ENCODE measurements at regions not wholly inside any gene's neighbourhood (a gene's known extent, or its start where the extent isn't known, plus 50 kb on each side); places are given as distances from the start of the nearest gene placed in this dataset.

- no peaks in the 10 kb centered on the region for H3K9me3 ChIP-seq (ENCODE audit: control insufficient read depth in 1 of 2, insufficient read depth in 1 of 2, low read length in 2 of 2)
- H3K9me3 Mint-ChIP-seq, result no peaks in the 10 kb centered on the region
- no peaks in the 10 kb centered on the region for H3K36me3 Mint-ChIP-seq (ENCODE audit: low read depth)
- no peaks in the 10 kb centered on the region for H3K36me3 ChIP-seq (ENCODE audit: insufficient read depth, low read length)
- H3K27me3 ChIP-seq (ENCODE audit: control insufficient read depth in 1 of 2, insufficient read depth in 2 of 2, low read length in 2 of 2), result no peaks in the 10 kb centered on the region
- H3K27ac ChIP-seq (ENCODE audit: low read depth in 1 of 2, low read length in 2 of 2), result no peak overlapping the region
- ATAC-seq (ENCODE audit: poor library complexity) (no peak), DNase-seq (no peak)
- no peaks in the 10 kb centered on the region for H3K4me1 ChIP-seq (ENCODE audit: insufficient read depth, low read length)
- no peak overlapping the region for H3K4me3 Mint-ChIP-seq
- H3K27me3 Mint-ChIP-seq, result no peaks in the 10 kb centered on the region
- intact Hi-C loops (cut with DNase I, micrococcal nuclease), result no loop called here
- TF ChIP-seq CTCF (IDR thresholded peaks at IDR 0.05), result no peak
- no peak overlapping the region for H3K4me3 ChIP-seq (ENCODE audit: low read length)
- no peaks in the 10 kb centered on the region for H3K4me1 Mint-ChIP-seq (ENCODE audit: low read depth)
- CTCF ChIA-PET, result interaction anchor here (0.7 kb wide), 1 partner anchor 19 kb away, joined by 3 read pairs; no protein-coding TSS in a partner anchor
- no peak overlapping the region for H3K27ac Mint-ChIP-seq
- POLR2A ChIA-PET, result no interaction called here
Observed at GRCh38 chr11:92397221-92397755, 172.7 kb downstream of the FAT3 start.

GRCh38 chr11:92399705-92400104 lies 175.1 kb downstream of the FAT3 start:
- ATAC-seq (ENCODE audit: poor library complexity), result no peak
- Histone ChIP-seq H3K27me3 (ENCODE audit: control insufficient read depth in 1 of 2, insufficient read depth in 2 of 2, low read length in 2 of 2) (no peaks in the 10 kb centered on the region), H3K36me3 (ENCODE audit: insufficient read depth, low read length) (no peaks in the 10 kb centered on the region), H3K4me1 (ENCODE audit: insufficient read depth, low read length) (no peaks in the 10 kb centered on the region), H3K9me3 (ENCODE audit: control insufficient read depth in 1 of 2, insufficient read depth in 1 of 2, low read length in 2 of 2) (no peaks in the 10 kb centered on the region), H3K4me3 (ENCODE audit: low read length) (no peak overlapping the region), H3K27ac (ENCODE audit: low read depth in 1 of 2, low read length in 2 of 2) (no peak overlapping the region)
- DNase-seq, result no peak
- no peaks in the 10 kb centered on the region for H3K36me3 Mint-ChIP-seq (ENCODE audit: low read depth)
- POLR2A ChIA-PET, result no interaction called here
- no peak for TF ChIP-seq CTCF (IDR thresholded peaks at IDR 0.05)
- intact Hi-C loops (cut with DNase I, micrococcal nuclease), result no loop called here
- H3K4me3 Mint-ChIP-seq, result no peak overlapping the region
- no peak overlapping the region for H3K27ac Mint-ChIP-seq
- no peaks in the 10 kb centered on the region for H3K27me3 Mint-ChIP-seq
- H3K4me1 Mint-ChIP-seq (ENCODE audit: low read depth), result no peaks in the 10 kb centered on the region
- CTCF ChIA-PET, result no interaction called here
- H3K9me3 Mint-ChIP-seq, result no peaks in the 10 kb centered on the region

- CTCF ChIA-PET, result interaction anchor here (1.5 kb wide), 1 partner anchor 13 kb away, joined by 3 read pairs; no protein-coding TSS in a partner anchor
- intact Hi-C loops (cut with DNase I, micrococcal nuclease), result no loop called here
Observed at GRCh38 chr11:92401520-92401919, 176.9 kb downstream of the FAT3 start.

More at GRCh38 chr11:92401520-92401919, 176.9 kb downstream of the FAT3 start:
- Mint-ChIP-seq H3K4me1 (ENCODE audit: low read depth) (no peaks in the 10 kb centered on the region), H3K36me3 (ENCODE audit: low read depth) (no peaks in the 10 kb centered on the region), H3K27ac (no peak overlapping the region), H3K27me3 (no peaks in the 10 kb centered on the region), H3K4me3 (no peak overlapping the region), H3K9me3 (no peaks in the 10 kb centered on the region)
- DNase-seq (no peak), ATAC-seq (ENCODE audit: poor library complexity) (no peak)
- Histone ChIP-seq H3K27ac (ENCODE audit: low read depth in 1 of 2, low read length in 2 of 2) (no peak overlapping the region), H3K9me3 (ENCODE audit: control insufficient read depth in 1 of 2, insufficient read depth in 1 of 2, low read length in 2 of 2) (no peaks in the 10 kb centered on the region), H3K4me1 (ENCODE audit: insufficient read depth, low read length) (no peaks in the 10 kb centered on the region), H3K27me3 (ENCODE audit: control insufficient read depth in 1 of 2, insufficient read depth in 2 of 2, low read length in 2 of 2) (no peaks in the 10 kb centered on the region), H3K4me3 (ENCODE audit: low read length) (no peak overlapping the region), H3K36me3 (ENCODE audit: insufficient read depth, low read length) (no peaks in the 10 kb centered on the region)
- no peak for TF ChIP-seq CTCF (IDR thresholded peaks at IDR 0.05)
- POLR2A ChIA-PET, result no interaction called here
